GM18517 (cell line): ENCODE measurements at regions not wholly inside any gene's neighbourhood (a gene's known extent, or its start where the extent isn't known, plus 50 kb on each side); places are given as distances from the start of the nearest gene placed in this dataset.

Experiments
- ATAC-seq: cut with Tn5 transposase; IDR thresholded peaks from one replicate; pipeline ENCODE4 v1.9.1; 2021; ENCODE audit warnings: mild to moderate bottlenecking, moderate library complexity; ENCODE audit not compliant: unreplicated experiment

DNA sequence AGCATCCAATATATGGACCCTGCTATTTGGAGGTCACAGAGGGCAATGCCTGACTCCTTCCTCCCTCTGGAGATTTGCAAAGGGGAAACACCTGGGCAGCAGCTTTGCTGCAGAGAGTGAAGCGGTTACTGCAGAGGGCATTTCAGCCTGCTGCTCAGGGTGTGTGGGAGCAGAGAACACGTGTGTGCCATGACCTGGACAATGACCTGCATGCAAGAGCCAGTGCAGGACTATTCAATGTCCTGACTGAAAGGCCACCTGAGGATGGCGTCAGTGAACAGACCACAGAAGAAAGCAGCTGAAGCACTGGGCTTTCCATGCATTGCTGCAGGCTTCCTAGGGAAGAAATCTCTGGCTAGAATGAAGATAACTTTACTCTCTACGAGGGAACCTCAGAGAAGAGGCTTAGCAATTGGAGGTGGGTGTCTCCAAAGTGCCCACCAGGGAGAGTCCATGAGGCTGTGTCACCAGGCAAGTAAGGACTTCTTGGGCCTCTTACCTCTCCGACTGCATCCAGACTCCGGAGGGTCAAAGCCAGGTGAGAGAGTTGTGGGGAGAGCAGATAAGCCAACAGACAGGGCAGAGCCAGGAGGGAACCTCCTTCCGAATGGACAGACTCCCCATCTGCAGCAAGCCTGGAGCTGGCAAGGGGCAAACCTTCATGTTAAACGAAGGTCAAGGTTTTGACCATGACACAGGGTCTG lies 52.9 kb upstream of the PMEPA1 start:
- no peak for ATAC-seq

DNA sequence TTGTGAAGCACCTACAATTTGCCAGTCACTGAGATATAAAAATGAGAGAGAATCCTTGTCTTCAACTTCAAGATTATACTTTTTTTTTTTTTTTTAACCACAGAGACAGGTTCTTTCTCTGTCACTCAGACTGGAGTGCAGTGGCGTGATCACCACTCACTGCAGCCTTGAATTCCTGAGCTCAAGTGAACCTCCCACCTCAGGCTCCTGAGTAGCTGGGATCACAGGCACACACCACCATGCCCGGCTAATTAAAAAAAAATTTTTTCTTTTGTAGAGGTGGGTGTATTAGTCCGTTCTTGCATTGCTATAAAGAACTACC lies 51.6 kb upstream of the PMEPA1 start:
- no peak for ATAC-seq

GRCh38 chr20:57760698-57761412 lies 51.0 kb upstream of the PMEPA1 start:
- ATAC-seq = no peak

GRCh38 chr20:57759724-57760123 lies 49.9 kb upstream of the PMEPA1 start:
- no peak for ATAC-seq
